LNCaP clone FGC (cell line): ENCODE measurements at regions not wholly inside any gene's neighbourhood (a gene's known extent, or its start where the extent isn't known, plus 50 kb on each side); places are given as distances from the start of the nearest gene placed in this dataset.

Source experiments
- DNase-seq: peaks from one replicate; pipeline ENCODE4 v3.0.0-alpha.2; 2011; ENCODE audit warnings: low read depth
- H3K4me3 ChIP-seq: 2 replicates; pipeline ENCODE4 v1.5.1; 2011; ENCODE audit warnings: mild to moderate bottlenecking, low read depth, low read length, control low read depth
- TF ChIP-seq, protein P1 (sequence below): IDR thresholded peaks from 2 replicates; pipeline ENCODE4 v1.5.1; 2012; ENCODE audit warnings: mild to moderate bottlenecking; ENCODE audit not compliant: control insufficient read depth, insufficient read depth; ENCODE audit errors: extremely low read depth

DNA sequence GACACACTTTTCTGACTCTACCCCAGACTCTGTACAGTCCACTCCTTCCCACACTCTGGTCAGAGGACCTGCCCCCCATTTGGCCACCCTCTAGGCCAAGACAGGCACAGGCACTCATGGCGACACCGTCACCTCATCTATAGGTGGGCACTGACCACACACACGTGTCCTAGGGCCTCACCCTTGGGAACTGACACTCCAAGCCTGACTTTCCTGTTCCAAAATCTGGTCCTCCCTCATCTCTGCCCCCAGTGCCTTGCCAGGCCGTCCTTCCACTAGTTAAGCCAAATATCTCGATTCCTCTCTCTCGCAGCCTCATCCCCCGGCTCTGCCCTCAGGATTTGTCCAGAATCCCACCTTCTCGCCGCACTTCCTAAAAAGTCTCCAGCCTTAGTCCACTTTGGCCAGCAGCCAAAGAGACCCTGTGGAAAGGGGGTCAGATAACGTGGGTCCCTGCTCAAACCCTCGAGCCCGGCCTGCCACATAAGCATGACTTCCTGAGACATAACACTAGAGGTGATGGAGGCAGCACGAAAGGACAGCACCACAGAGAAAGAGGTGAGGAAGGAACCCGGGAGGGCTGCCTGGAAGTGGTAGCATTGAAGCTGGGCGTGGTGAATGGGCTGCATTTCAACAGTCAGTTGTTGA, 105.8 kb upstream of the OTOS start:
- TF ChIP-seq, protein P1, sequence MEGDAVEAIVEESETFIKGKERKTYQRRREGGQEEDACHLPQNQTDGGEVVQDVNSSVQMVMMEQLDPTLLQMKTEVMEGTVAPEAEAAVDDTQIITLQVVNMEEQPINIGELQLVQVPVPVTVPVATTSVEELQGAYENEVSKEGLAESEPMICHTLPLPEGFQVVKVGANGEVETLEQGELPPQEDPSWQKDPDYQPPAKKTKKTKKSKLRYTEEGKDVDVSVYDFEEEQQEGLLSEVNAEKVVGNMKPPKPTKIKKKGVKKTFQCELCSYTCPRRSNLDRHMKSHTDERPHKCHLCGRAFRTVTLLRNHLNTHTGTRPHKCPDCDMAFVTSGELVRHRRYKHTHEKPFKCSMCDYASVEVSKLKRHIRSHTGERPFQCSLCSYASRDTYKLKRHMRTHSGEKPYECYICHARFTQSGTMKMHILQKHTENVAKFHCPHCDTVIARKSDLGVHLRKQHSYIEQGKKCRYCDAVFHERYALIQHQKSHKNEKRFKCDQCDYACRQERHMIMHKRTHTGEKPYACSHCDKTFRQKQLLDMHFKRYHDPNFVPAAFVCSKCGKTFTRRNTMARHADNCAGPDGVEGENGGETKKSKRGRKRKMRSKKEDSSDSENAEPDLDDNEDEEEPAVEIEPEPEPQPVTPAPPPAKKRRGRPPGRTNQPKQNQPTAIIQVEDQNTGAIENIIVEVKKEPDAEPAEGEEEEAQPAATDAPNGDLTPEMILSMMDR: no peak
- no peak overlapping the region for H3K4me3 ChIP-seq
- DNase-seq: no peak

DNA sequence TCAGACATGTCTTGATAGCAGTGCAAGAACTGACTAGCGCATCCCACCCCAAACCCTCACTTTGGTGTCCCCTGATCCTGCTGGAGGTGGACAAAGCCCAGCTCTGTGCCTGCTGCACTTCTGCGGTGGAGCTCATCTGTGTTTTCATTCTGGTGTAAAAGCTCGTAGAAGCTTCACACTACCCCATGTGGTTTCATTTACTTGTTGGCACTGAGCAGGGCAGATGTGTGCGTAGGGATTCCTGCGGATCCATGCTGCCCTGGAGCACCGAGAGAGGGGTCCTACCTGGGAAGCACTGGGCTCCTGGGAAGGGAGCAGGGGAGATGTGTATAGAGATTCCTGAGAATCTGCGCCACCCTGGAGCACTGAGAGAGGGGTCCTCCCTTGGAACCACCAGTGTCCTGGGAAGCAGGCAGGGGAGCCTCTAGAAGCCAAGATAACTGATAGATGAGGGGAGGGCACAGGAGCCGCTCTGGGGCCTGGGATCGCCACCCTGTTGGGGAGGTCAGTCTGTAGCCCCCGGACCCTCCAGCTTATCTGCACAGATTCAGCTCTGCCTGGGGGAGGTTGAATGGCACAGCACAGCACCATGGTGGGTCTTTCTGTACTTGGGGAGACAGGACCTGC, 106.9 kb upstream of the OTOS start:
- no peak overlapping the region for H3K4me3 ChIP-seq
- TF ChIP-seq, protein P1: no peak
- no peak for DNase-seq

GRCh38 chr2:240247868-240248720, 107.6 kb upstream of the OTOS start:
- TF ChIP-seq, protein P1: no peak
- no peak for DNase-seq
- no peak overlapping the region for H3K4me3 ChIP-seq

- TF ChIP-seq, protein P1: no peak
- H3K4me3 ChIP-seq: no peak overlapping the region
- no peak for DNase-seq
Observed at GRCh38 chr2:240248721-240249422, 108.4 kb upstream of the OTOS start.

GRCh38 chr2:240249423-240250149, 109.1 kb upstream of the OTOS start:
- DNase-seq: no peak
- no peak overlapping the region for H3K4me3 ChIP-seq
- TF ChIP-seq, protein P1: no peak

GRCh38 chr2:240250150-240250984, 109.9 kb upstream of the OTOS start:
- TF ChIP-seq, protein P1: no peak
- no peak for DNase-seq
- no peak overlapping the region for H3K4me3 ChIP-seq
